ENCODE measurements at regions not wholly inside any gene's neighbourhood (a gene's known extent, or its start where the extent isn't known, plus 50 kb on each side); places are given as distances from the start of the nearest gene placed in this dataset.

DNA sequence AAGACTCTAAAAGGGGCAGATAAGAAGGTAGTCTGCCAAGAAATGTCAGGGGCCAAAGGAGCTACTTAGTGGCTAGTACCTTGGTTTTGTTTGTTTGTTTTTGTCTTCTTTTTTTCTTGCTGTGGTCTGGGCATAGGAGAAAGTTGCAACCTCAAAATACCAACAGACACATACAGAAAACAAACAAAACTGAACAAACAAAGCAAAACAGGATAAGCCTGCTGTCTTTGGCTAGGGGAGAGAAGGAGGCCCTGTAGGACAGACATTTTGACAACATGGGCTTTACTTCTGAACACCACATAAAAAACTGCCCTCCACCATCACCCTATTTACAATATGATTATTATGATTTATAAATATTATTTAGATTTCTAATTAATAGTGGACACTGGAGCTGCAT is 460.8 kb downstream of the PTH2R start:
- no peak for DNase-seq (ENCODE audit: low read depth in 2 of 2)
- TF ChIP-seq CTCF (IDR thresholded peaks at IDR 0.05; ENCODE audit: low read depth, low read length): no peak
- no peak overlapping the region for H3K4me3 ChIP-seq (replicated peaks in 1 of 2; ENCODE audit: low read depth in 2 of 2, low read length in 2 of 2)

DNA sequence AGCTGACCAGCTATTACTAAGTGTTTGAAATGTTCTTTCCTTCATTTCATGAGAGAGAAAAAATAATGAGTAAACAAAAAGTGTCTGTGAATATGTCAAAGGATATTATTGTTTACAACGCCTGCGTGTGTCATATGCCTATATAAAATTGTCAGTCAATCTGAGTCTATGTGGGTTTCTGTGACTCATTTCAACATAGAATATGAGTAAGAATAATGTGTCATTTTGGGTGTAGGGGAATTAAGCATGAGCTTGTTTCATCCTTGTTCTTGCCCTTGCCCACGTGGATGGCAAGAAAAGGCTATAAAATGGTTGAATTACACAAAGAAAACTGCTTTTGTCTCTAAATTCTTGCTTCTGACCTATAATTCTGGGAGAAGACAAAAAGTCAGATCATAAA is 466.0 kb downstream of the PTH2R start:
- DNase-seq (ENCODE audit: low read depth in 2 of 2): no peak
- H3K4me3 ChIP-seq (replicated peaks in 1 of 2; ENCODE audit: low read depth in 2 of 2, low read length in 2 of 2): no peak overlapping the region
- no peak for TF ChIP-seq CTCF (IDR thresholded peaks at IDR 0.05; ENCODE audit: low read depth, low read length)

GRCh38 chr2:208879666-208880065 is 473.1 kb downstream of the PTH2R start:
- no peak overlapping the region for H3K4me3 ChIP-seq (replicated peaks in 1 of 2; ENCODE audit: low read depth in 2 of 2, low read length in 2 of 2)
- no peak for TF ChIP-seq CTCF (IDR thresholded peaks at IDR 0.05; ENCODE audit: low read depth, low read length)
- DNase-seq (ENCODE audit: low read depth in 2 of 2): no peak

DNA sequence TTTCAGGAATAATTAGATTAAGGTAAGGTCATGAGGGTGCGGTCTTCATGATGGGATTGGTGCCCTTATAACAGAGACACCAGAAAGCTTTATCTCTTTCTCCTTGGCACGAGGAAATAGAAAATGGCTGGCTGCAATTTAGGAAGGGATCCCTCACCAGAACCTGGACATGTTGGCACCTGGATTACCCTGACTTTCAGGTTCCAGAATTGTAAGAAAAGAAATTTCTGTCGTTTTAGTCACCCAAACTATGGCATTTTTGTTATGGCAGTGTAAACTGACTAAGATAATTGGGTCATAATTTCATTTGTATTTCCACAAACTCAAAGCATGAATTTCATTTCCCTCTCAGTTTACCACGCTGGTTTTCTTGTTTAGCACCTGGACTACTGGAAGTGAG is 473.6 kb downstream of the PTH2R start:
- DNase-seq (ENCODE audit: low read depth in 2 of 2): no peak
- TF ChIP-seq CTCF (IDR thresholded peaks at IDR 0.05; ENCODE audit: low read depth, low read length): no peak
- H3K4me3 ChIP-seq (replicated peaks in 1 of 2; ENCODE audit: low read depth in 2 of 2, low read length in 2 of 2): no peak overlapping the region

GRCh38 chr2:208890486-208890885 is 483.9 kb downstream of the PTH2R start:
- TF ChIP-seq CTCF (IDR thresholded peaks at IDR 0.05; ENCODE audit: low read depth, low read length): no peak
- DNase-seq (ENCODE audit: low read depth in 2 of 2): no peak
- H3K4me3 ChIP-seq (replicated peaks in 1 of 2; ENCODE audit: low read depth in 2 of 2, low read length in 2 of 2): no peak overlapping the region

GRCh38 chr2:208892203-208892602 is 485.6 kb downstream of the PTH2R start:
- no peak overlapping the region for H3K4me3 ChIP-seq (replicated peaks in 1 of 2; ENCODE audit: low read depth in 2 of 2, low read length in 2 of 2)
- TF ChIP-seq CTCF (IDR thresholded peaks at IDR 0.05; ENCODE audit: low read depth, low read length): no peak

DNA sequence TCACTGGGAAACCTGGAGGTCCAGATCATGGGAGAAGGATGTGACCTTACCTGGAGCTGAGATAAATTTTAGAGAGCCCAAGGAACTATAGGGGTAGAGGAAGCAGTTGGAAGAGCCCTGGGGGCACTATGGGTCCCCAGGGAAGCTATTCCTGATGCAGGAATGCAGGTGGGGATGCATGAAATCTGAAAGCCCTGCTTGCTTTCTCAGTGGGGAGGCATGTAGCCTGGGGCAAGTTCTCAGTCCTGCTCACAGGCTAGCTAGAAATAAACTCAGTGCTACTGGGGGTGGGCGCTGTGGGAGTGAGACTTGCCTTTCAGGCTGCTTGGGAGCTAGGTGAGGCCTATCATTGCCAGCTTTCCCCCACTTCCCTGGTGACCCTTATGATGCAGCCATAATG is 499.7 kb downstream of the PTH2R start:
- TF ChIP-seq CTCF (IDR thresholded peaks at IDR 0.05; ENCODE audit: low read depth, low read length): no peak
- H3K4me3 ChIP-seq (replicated peaks in 1 of 2; ENCODE audit: low read depth in 2 of 2, low read length in 2 of 2): no peak overlapping the region

More at GRCh38 chr2:208892203-208892602, 485.6 kb downstream of the PTH2R start:
- no peak for DNase-seq (ENCODE audit: low read depth in 2 of 2)

More for the DNA sequence above, 499.7 kb downstream of the PTH2R start:
- DNase-seq (ENCODE audit: low read depth in 2 of 2): no peak
